ENCODE measurements at regions not wholly inside any gene's neighbourhood (a gene's known extent, or its start where the extent isn't known, plus 50 kb on each side); places are given as distances from the start of the nearest gene placed in this dataset.
A peak's percentile ranks its signal among the peaks of the same experiment; 100 is the strongest.

- Histone ChIP-seq H3K9me3 (ENCODE audit: low read depth, low read length) (no peaks in the 10 kb centered on the region), H3K79me2 (ENCODE audit: insufficient read depth, low read length) (no peaks in the 10 kb centered on the region), H4K20me1 (ENCODE audit: insufficient read depth, low read length) (no peaks in the 10 kb centered on the region), H2AFZ (ENCODE audit: low read length) (no peak overlapping the region), H3K27me3 (ENCODE audit: insufficient read depth, low read length) (no peaks in the 10 kb centered on the region), H3K36me3 (ENCODE audit: insufficient read depth, low read length) (no peaks in the 10 kb centered on the region), H3K27ac (ENCODE audit: low read depth, low read length) (no peak overlapping the region), H3K4me3 (ENCODE audit: insufficient read depth, low read length) (no peak overlapping the region), H3K4me1 (ENCODE audit: insufficient read depth, low read length) (no peaks in the 10 kb centered on the region), H3K4me2 (ENCODE audit: insufficient read depth, low read length) (no peak overlapping the region)
- peak; percentile 6 for DNase-seq (ENCODE audit: insufficient read length, low spot score, missing footprints)
- TF ChIP-seq CTCF (IDR thresholded peaks at IDR 0.05; ENCODE audit: extremely low read depth, low read depth, low read length) = peak; percentile 44
Observed at GRCh38 chr13:79973533-79973963, 367.4 kb downstream of the SPRY2 start.

- H3K36me3 ChIP-seq (ENCODE audit: insufficient read depth, low read length) = no peaks in the 10 kb centered on the region
Observed at GRCh38 chr13:79972066-79972569, 368.8 kb downstream of the SPRY2 start.

GRCh38 chr13:79966493-79966895, 374.4 kb downstream of the SPRY2 start:
- no peak for TF ChIP-seq CTCF (IDR thresholded peaks at IDR 0.05; ENCODE audit: extremely low read depth, low read depth, low read length)
- Histone ChIP-seq H2AFZ (ENCODE audit: low read length) (peak overlapping the region; percentile 64), H3K4me1 (ENCODE audit: insufficient read depth, low read length) (no peaks in the 10 kb centered on the region), H3K27me3 (ENCODE audit: insufficient read depth, low read length) (no peaks in the 10 kb centered on the region), H3K4me3 (ENCODE audit: insufficient read depth, low read length) (no peak overlapping the region), H3K36me3 (ENCODE audit: insufficient read depth, low read length) (no peaks in the 10 kb centered on the region), H3K27ac (ENCODE audit: low read depth, low read length) (no peak overlapping the region), H3K79me2 (ENCODE audit: insufficient read depth, low read length) (no peaks in the 10 kb centered on the region), H4K20me1 (ENCODE audit: insufficient read depth, low read length) (no peaks in the 10 kb centered on the region), H3K9me3 (ENCODE audit: low read depth, low read length) (no peaks in the 10 kb centered on the region), H3K4me2 (ENCODE audit: insufficient read depth, low read length) (no peak overlapping the region)
- DNase-seq (ENCODE audit: insufficient read length, low spot score, missing footprints) = peak; percentile 44

More at GRCh38 chr13:79972066-79972569, 368.8 kb downstream of the SPRY2 start:
- Histone ChIP-seq H3K4me2 (ENCODE audit: insufficient read depth, low read length) (no peak overlapping the region), H3K4me3 (ENCODE audit: insufficient read depth, low read length) (no peak overlapping the region), H3K27me3 (ENCODE audit: insufficient read depth, low read length) (no peaks in the 10 kb centered on the region), H3K4me1 (ENCODE audit: insufficient read depth, low read length) (no peaks in the 10 kb centered on the region), H3K9me3 (ENCODE audit: low read depth, low read length) (no peaks in the 10 kb centered on the region), H2AFZ (ENCODE audit: low read length) (no peak overlapping the region), H4K20me1 (ENCODE audit: insufficient read depth, low read length) (no peaks in the 10 kb centered on the region), H3K79me2 (ENCODE audit: insufficient read depth, low read length) (no peaks in the 10 kb centered on the region), H3K27ac (ENCODE audit: low read depth, low read length) (no peak overlapping the region)
- no peak for DNase-seq (ENCODE audit: insufficient read length, low spot score, missing footprints)
- TF ChIP-seq CTCF (IDR thresholded peaks at IDR 0.05; ENCODE audit: extremely low read depth, low read depth, low read length) = no peak

GRCh38 chr13:79966059-79966458, 374.9 kb downstream of the SPRY2 start:
- TF ChIP-seq CTCF (IDR thresholded peaks at IDR 0.05; ENCODE audit: extremely low read depth, low read depth, low read length) = no peak

More at GRCh38 chr13:79966059-79966458, 374.9 kb downstream of the SPRY2 start:
- Histone ChIP-seq H3K27me3 (ENCODE audit: insufficient read depth, low read length) (no peaks in the 10 kb centered on the region), H3K4me2 (ENCODE audit: insufficient read depth, low read length) (no peak overlapping the region), H3K79me2 (ENCODE audit: insufficient read depth, low read length) (no peaks in the 10 kb centered on the region), H3K36me3 (ENCODE audit: insufficient read depth, low read length) (no peaks in the 10 kb centered on the region), H3K4me1 (ENCODE audit: insufficient read depth, low read length) (no peaks in the 10 kb centered on the region), H3K9me3 (ENCODE audit: low read depth, low read length) (no peaks in the 10 kb centered on the region), H3K27ac (ENCODE audit: low read depth, low read length) (no peak overlapping the region), H2AFZ (ENCODE audit: low read length) (no peak overlapping the region), H3K4me3 (ENCODE audit: insufficient read depth, low read length) (no peak overlapping the region), H4K20me1 (ENCODE audit: insufficient read depth, low read length) (no peaks in the 10 kb centered on the region)
- peak; percentile 45 for DNase-seq (ENCODE audit: insufficient read length, low spot score, missing footprints)
